Central memory CD8-positive, alpha-beta T cell (primary cell): ENCODE measurements at regions not wholly inside any gene's neighbourhood (a gene's known extent, or its start where the extent isn't known, plus 50 kb on each side); places are given as distances from the start of the nearest gene placed in this dataset.

Experiments used
- ATAC-seq: fragments of 150-1000 bp; cut with Tn5 transposase; replicated peaks from 2 replicates; pipeline ENCODE4 v1.10.0; 2022; ENCODE audit warnings: mild to moderate bottlenecking, moderate FRiP score, moderate number of reproducible peaks; ENCODE audit not compliant: poor library complexity, severe bottlenecking; ENCODE audit errors: extremely low read depth
- DNase-seq, 2 donors: peaks; one replicate each; pipeline ENCODE4 v3.0.0; 2021; ENCODE audit warnings: low spot score in 2 of 2
- H3K27ac Mint-ChIP-seq: one replicate; pipeline ENCODE4 v1.8.0; 2022; ENCODE audit warnings: low read depth, mild to moderate bottlenecking, moderate library complexity, mixed read lengths
- H3K27me3 Mint-ChIP-seq: one replicate; pipeline ENCODE4 v1.8.0; 2022; ENCODE audit warnings: mixed read lengths
- H3K36me3 Mint-ChIP-seq: one replicate; pipeline ENCODE4 v1.8.0; 2022; ENCODE audit warnings: mild to moderate bottlenecking, moderate library complexity, mixed read lengths; ENCODE audit not compliant: insufficient read depth
- H3K4me1 Mint-ChIP-seq: one replicate; pipeline ENCODE4 v1.8.0; 2022; ENCODE audit warnings: mixed read lengths
- H3K4me3 Mint-ChIP-seq: one replicate; pipeline ENCODE4 v1.8.0; 2022; ENCODE audit warnings: mild to moderate bottlenecking, moderate library complexity, mixed read lengths
- H3K9me3 Mint-ChIP-seq: one replicate; pipeline ENCODE4 v1.8.0; 2022; ENCODE audit warnings: mixed read lengths

DNA sequence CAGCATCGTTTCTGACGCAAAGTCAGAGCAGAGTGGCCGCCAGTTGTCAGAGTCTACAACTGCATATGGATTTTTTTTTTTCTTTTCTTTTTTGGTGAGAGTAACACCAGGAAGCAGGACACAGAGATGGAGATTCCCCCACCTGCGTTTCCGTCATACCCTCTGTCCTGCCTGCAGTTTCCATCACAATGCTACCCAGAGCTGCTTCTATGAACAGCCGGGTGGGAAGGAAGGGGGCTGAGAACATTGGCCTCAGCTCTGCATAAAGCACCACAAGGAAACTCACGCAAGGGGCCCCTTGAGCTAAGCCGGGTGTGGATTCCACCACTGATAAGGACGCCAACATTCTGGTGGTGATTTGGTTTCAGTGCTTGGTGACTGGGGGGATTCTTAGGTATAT lies 183.5 kb upstream of the AFDN start:
- Mint-ChIP-seq H3K9me3 (peaks cover 10% of the 10 kb centered on the region), H3K27ac (no peak overlapping the region), H3K36me3 (no peaks in the 10 kb centered on the region), H3K27me3 (peaks cover 10% of the 10 kb centered on the region), H3K4me3 (no peak overlapping the region), H3K4me1 (no peaks in the 10 kb centered on the region)
- ATAC-seq (no peak), DNase-seq (no peak)

- H3K27ac Mint-ChIP-seq: no peak overlapping the region
- H3K36me3 Mint-ChIP-seq: no peaks in the 10 kb centered on the region
- no peak overlapping the region for H3K4me3 Mint-ChIP-seq
- H3K4me1 Mint-ChIP-seq: no peaks in the 10 kb centered on the region
- DNase-seq: no peak
- peaks cover 10% of the 10 kb centered on the region for H3K27me3 Mint-ChIP-seq
- ATAC-seq: no peak
- H3K9me3 Mint-ChIP-seq: peaks cover 10% of the 10 kb centered on the region
Measured at GRCh38 chr6:167643716-167644115, 183.0 kb upstream of the AFDN start.

- Mint-ChIP-seq H3K4me3 (no peak overlapping the region), H3K9me3 (peaks cover 10% of the 10 kb centered on the region), H3K27ac (no peak overlapping the region), H3K27me3 (peaks cover 10% of the 10 kb centered on the region), H3K4me1 (no peaks in the 10 kb centered on the region), H3K36me3 (no peaks in the 10 kb centered on the region)
- ATAC-seq: no peak
- DNase-seq: no peak
Measured at GRCh38 chr6:167644412-167645132, 182.1 kb upstream of the AFDN start.

GRCh38 chr6:167645368-167645767 lies 181.3 kb upstream of the AFDN start:
- Mint-ChIP-seq H3K9me3 (peaks cover 10% of the 10 kb centered on the region), H3K27ac (no peak overlapping the region), H3K4me1 (no peaks in the 10 kb centered on the region), H3K36me3 (no peaks in the 10 kb centered on the region), H3K27me3 (peaks cover 10% of the 10 kb centered on the region), H3K4me3 (no peak overlapping the region)
- ATAC-seq (no peak), DNase-seq (no peak)

- Mint-ChIP-seq H3K27ac (no peak overlapping the region), H3K27me3 (peaks cover 10% of the 10 kb centered on the region), H3K36me3 (no peaks in the 10 kb centered on the region), H3K4me3 (no peak overlapping the region), H3K9me3 (no peaks in the 10 kb centered on the region), H3K4me1 (no peaks in the 10 kb centered on the region)
- no peak for DNase-seq
- ATAC-seq: no peak
Measured at GRCh38 chr6:167647306-167647705, 179.4 kb upstream of the AFDN start.

DNA sequence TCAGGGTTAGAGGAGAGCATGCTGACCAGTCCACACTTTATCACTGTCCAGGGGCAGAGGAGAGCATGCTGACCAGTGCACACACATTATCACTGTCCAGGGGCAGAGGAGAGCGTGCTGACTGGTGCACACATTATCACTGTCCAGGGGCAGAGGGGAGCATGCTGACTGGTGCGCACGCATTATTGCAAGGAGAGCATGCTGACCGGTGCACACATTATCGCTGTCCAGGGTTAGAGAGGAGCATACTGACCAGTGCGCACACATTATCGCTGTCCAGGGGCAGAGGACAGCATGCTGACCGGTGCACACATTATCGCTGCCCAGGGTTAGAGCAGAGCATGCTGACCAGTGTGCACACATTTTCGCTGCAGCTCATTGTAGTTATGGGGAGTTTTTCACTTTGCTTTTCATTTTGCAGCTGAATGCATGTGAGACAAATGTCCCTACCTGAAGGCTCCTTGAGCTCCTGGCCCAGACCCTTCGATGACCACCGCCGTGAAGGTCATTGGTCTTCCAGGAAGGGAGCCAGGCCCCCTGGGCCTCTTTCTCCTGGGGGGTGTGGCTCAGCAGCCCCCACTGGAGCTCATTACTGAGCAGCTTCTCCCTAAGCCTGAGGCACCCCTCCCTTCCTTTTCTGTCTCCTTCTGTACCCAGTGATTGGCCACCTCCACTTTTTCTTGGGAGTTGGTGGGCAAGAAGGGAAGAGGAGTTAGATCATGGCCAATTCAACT lies 178.8 kb upstream of the AFDN start:
- no peaks in the 10 kb centered on the region for H3K4me1 Mint-ChIP-seq
- ATAC-seq (no peak), DNase-seq (no peak)
- H3K27ac Mint-ChIP-seq: no peak overlapping the region
- peaks cover 10% of the 10 kb centered on the region for H3K27me3 Mint-ChIP-seq
- H3K9me3 Mint-ChIP-seq: no peaks in the 10 kb centered on the region
- no peaks in the 10 kb centered on the region for H3K36me3 Mint-ChIP-seq
- H3K4me3 Mint-ChIP-seq: no peak overlapping the region

GRCh38 chr6:167648501-167649278 lies 178.0 kb upstream of the AFDN start:
- DNase-seq (no peak), ATAC-seq (no peak)
- Mint-ChIP-seq H3K27me3 (peaks cover 10% of the 10 kb centered on the region), H3K27ac (no peak overlapping the region), H3K4me1 (no peaks in the 10 kb centered on the region), H3K36me3 (no peaks in the 10 kb centered on the region), H3K9me3 (no peaks in the 10 kb centered on the region), H3K4me3 (no peak overlapping the region)

GRCh38 chr6:167649476-167649875 lies 177.2 kb upstream of the AFDN start:
- H3K9me3 Mint-ChIP-seq: no peaks in the 10 kb centered on the region
- H3K27ac Mint-ChIP-seq: no peak overlapping the region
- DNase-seq: no peak
- H3K27me3 Mint-ChIP-seq: peaks cover 10% of the 10 kb centered on the region
- no peak for ATAC-seq
- H3K4me1 Mint-ChIP-seq: no peaks in the 10 kb centered on the region
- no peak overlapping the region for H3K4me3 Mint-ChIP-seq
- H3K36me3 Mint-ChIP-seq: no peaks in the 10 kb centered on the region

- Mint-ChIP-seq H3K27me3 (no peaks in the 10 kb centered on the region), H3K9me3 (no peaks in the 10 kb centered on the region), H3K4me3 (no peak overlapping the region), H3K4me1 (no peaks in the 10 kb centered on the region), H3K27ac (no peak overlapping the region), H3K36me3 (no peaks in the 10 kb centered on the region)
- ATAC-seq: no peak
- DNase-seq: no peak
Measured at GRCh38 chr6:167650730-167651317, 175.9 kb upstream of the AFDN start.

- Mint-ChIP-seq H3K36me3 (no peaks in the 10 kb centered on the region), H3K27me3 (no peaks in the 10 kb centered on the region), H3K4me1 (no peaks in the 10 kb centered on the region), H3K27ac (no peak overlapping the region), H3K4me3 (no peak overlapping the region), H3K9me3 (no peaks in the 10 kb centered on the region)
- DNase-seq: no peak
- ATAC-seq: no peak
Measured at GRCh38 chr6:167651318-167652041, 175.2 kb upstream of the AFDN start.

DNA sequence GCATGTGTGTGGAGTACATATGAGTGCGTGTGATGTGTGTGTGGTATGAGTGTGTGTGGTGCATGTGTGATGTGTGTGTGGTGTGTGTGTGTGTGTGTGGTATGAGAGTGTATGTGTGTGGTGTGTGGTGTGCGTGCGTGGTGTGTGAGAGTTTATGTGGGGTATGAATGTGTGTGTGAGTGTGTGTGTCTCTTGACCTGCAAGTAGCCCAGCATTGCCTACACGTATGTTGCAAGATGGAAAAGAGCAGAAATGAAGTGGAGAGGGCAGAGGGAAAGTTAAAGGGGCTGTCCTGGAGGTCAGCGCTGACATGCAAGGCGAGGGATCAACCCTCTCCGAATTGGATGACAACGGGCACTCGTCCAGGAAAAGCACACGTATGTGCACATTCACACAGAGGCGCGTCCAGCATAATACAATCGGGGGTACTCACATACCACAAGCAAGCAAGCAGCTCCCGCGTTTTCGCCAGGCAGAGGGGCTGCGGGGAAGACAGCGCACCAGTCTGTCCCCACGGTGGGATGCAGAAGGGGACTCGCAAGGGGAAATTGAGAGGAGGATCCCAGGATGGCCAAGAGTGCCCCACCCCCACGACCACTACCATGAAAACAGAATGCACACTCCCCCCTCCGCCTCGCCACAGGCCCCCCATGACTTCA lies 174.5 kb upstream of the AFDN start:
- Mint-ChIP-seq H3K27ac (no peak overlapping the region), H3K9me3 (no peaks in the 10 kb centered on the region), H3K4me1 (no peaks in the 10 kb centered on the region), H3K36me3 (no peaks in the 10 kb centered on the region), H3K4me3 (no peak overlapping the region), H3K27me3 (no peaks in the 10 kb centered on the region)
- DNase-seq (no peak), ATAC-seq (no peak)

- H3K36me3 Mint-ChIP-seq: no peaks in the 10 kb centered on the region
- no peak for DNase-seq
- H3K27me3 Mint-ChIP-seq: no peaks in the 10 kb centered on the region
- no peak overlapping the region for H3K27ac Mint-ChIP-seq
- no peak for ATAC-seq
- no peak overlapping the region for H3K4me3 Mint-ChIP-seq
- H3K9me3 Mint-ChIP-seq: no peaks in the 10 kb centered on the region
- no peaks in the 10 kb centered on the region for H3K4me1 Mint-ChIP-seq
Measured at GRCh38 chr6:167652701-167653095, 174.0 kb upstream of the AFDN start.
